ENCODE measurements at regions not wholly inside any gene's neighbourhood (a gene's known extent, or its start where the extent isn't known, plus 50 kb on each side); places are given as distances from the start of the nearest gene placed in this dataset.

- no peak for DNase-seq (ENCODE audit: low read depth)
Measured at GRCh38 chrY:15162211-15162610, 637.9 kb downstream of the NLGN4Y start.

GRCh38 chrY:15179890-15180289 is 655.6 kb downstream of the NLGN4Y start:
- DNase-seq (ENCODE audit: low read depth): no peak

- no peak for DNase-seq (ENCODE audit: low read depth)
Measured at GRCh38 chrY:15229056-15229455, 704.7 kb downstream of the NLGN4Y start.

GRCh38 chrY:15239596-15240132 is 715.3 kb downstream of the NLGN4Y start:
- DNase-seq (ENCODE audit: low read depth): no peak

- DNase-seq (ENCODE audit: low read depth): no peak
Measured at GRCh38 chrY:15259286-15259685, 735.0 kb downstream of the NLGN4Y start.

- DNase-seq (ENCODE audit: low read depth): no peak
Measured at GRCh38 chrY:15286572-15286971, 762.2 kb downstream of the NLGN4Y start.

- no peak for DNase-seq (ENCODE audit: low read depth)
Measured at GRCh38 chrY:15289821-15290220, 765.5 kb downstream of the NLGN4Y start.

- DNase-seq (ENCODE audit: low read depth): no peak
Measured at GRCh38 chrY:15292881-15293280, 768.6 kb downstream of the NLGN4Y start.

- DNase-seq (ENCODE audit: low read depth): no peak
Measured at GRCh38 chrY:15301879-15302278, 777.5 kb downstream of the NLGN4Y start.

- no peak for DNase-seq (ENCODE audit: low read depth)
Measured at GRCh38 chrY:15312166-15312565, 787.8 kb downstream of the NLGN4Y start.

GRCh38 chrY:15324189-15324588 is 799.9 kb downstream of the NLGN4Y start:
- no peak for DNase-seq (ENCODE audit: low read depth)

GRCh38 chrY:15325201-15325600 is 800.9 kb downstream of the NLGN4Y start:
- no peak for DNase-seq (ENCODE audit: low read depth)

GRCh38 chrY:15326673-15327072 is 802.3 kb downstream of the NLGN4Y start:
- DNase-seq (ENCODE audit: low read depth): no peak

GRCh38 chrY:15328848-15329247 is 804.5 kb downstream of the NLGN4Y start:
- no peak for DNase-seq (ENCODE audit: low read depth)

- no peak for DNase-seq (ENCODE audit: low read depth)
Measured at GRCh38 chrY:15343522-15343921, 819.2 kb downstream of the NLGN4Y start.

GRCh38 chrY:15345471-15346155 is 821.3 kb downstream of the NLGN4Y start:
- no peak for DNase-seq (ENCODE audit: low read depth)

GRCh38 chrY:15349351-15349750 is 825.0 kb downstream of the NLGN4Y start:
- DNase-seq (ENCODE audit: low read depth): no peak

- no peak for DNase-seq (ENCODE audit: low read depth)
Measured at GRCh38 chrY:15355321-15355720, 831.0 kb downstream of the NLGN4Y start.

GRCh38 chrY:15360471-15360870 is 836.1 kb downstream of the NLGN4Y start:
- no peak for DNase-seq (ENCODE audit: low read depth)

GRCh38 chrY:15364996-15365395 is 840.7 kb downstream of the NLGN4Y start:
- no peak for DNase-seq (ENCODE audit: low read depth)

GRCh38 chrY:15368786-15369185 is 844.5 kb downstream of the NLGN4Y start:
- no peak for DNase-seq (ENCODE audit: low read depth)

- no peak for DNase-seq (ENCODE audit: low read depth)
Measured at GRCh38 chrY:15385178-15385577, 860.8 kb downstream of the NLGN4Y start.

- DNase-seq (ENCODE audit: low read depth): no peak
Measured at GRCh38 chrY:15397556-15398280, 873.4 kb downstream of the NLGN4Y start.

- DNase-seq (ENCODE audit: low read depth): no peak
Measured at GRCh38 chrY:15402451-15402850, 878.1 kb downstream of the NLGN4Y start.
